ENCODE measurements at regions not wholly inside any gene's neighbourhood (a gene's known extent, or its start where the extent isn't known, plus 50 kb on each side); places are given as distances from the start of the nearest gene placed in this dataset.
A peak's percentile ranks its signal among the peaks of the same experiment; 100 is the strongest.
"Not testable (repeated sequence)": the region's sequence is repeated elsewhere in the genome, so short reads cannot be mapped to it uniquely, and the experiment has no call there.

- H3K9ac ChIP-seq; H3K36me3 ChIP-seq; H3K4me2 ChIP-seq; H3K27ac ChIP-seq; H4K20me1 ChIP-seq (ENCODE audit: low read depth); H3K9me3 ChIP-seq (ENCODE audit: low read depth); H3K36me3 Mint-ChIP-seq; H3K27me3 Mint-ChIP-seq (ENCODE audit: insufficient read depth, low read depth); H3K27me3 ChIP-seq; DNase-seq (ENCODE audit: low spot score); H3K4me3 ChIP-seq; H3K27ac Mint-ChIP-seq; H3K4me1 ChIP-seq; H2AFZ ChIP-seq (replicated peaks); H3K79me2 ChIP-seq (ENCODE audit: low read depth); H3K4me1 Mint-ChIP-seq; H3K9me3 Mint-ChIP-seq; H3K4me3 Mint-ChIP-seq; H3F3A ChIP-seq (ENCODE audit: low read depth): not testable (repeated sequence)
These were observed 109.0 kb upstream of the DEFB108B start for GRCh38 chr11:71723991-71724390.

- H4K20me1 ChIP-seq (ENCODE audit: low read depth); H3K4me3 ChIP-seq; H3K4me2 ChIP-seq; H3K27ac ChIP-seq; H3K79me2 ChIP-seq (ENCODE audit: low read depth); H3K4me1 Mint-ChIP-seq; H3K9me3 Mint-ChIP-seq; H3K27ac Mint-ChIP-seq; H3K4me1 ChIP-seq; H3K4me3 Mint-ChIP-seq; H3K27me3 ChIP-seq; H3K27me3 Mint-ChIP-seq (ENCODE audit: insufficient read depth, low read depth); H3K36me3 Mint-ChIP-seq; H3K36me3 ChIP-seq; H2AFZ ChIP-seq (replicated peaks); H3K9ac ChIP-seq; H3K9me3 ChIP-seq (ENCODE audit: low read depth); DNase-seq (ENCODE audit: low spot score); H3F3A ChIP-seq (ENCODE audit: low read depth): not testable (repeated sequence)
These were observed 102.3 kb upstream of the DEFB108B start for GRCh38 chr11:71730748-71731147.

- not testable (repeated sequence) for H3K27me3 Mint-ChIP-seq (ENCODE audit: insufficient read depth, low read depth); H3K4me3 Mint-ChIP-seq; H3K4me3 ChIP-seq; H3K4me2 ChIP-seq; H4K20me1 ChIP-seq (ENCODE audit: low read depth); H3K4me1 ChIP-seq; H3F3A ChIP-seq (ENCODE audit: low read depth); H3K4me1 Mint-ChIP-seq; H3K9me3 ChIP-seq (ENCODE audit: low read depth); H3K36me3 ChIP-seq; H3K79me2 ChIP-seq (ENCODE audit: low read depth); H3K27ac ChIP-seq; H2AFZ ChIP-seq (replicated peaks); H3K27me3 ChIP-seq; H3K9me3 Mint-ChIP-seq; H3K27ac Mint-ChIP-seq; H3K9ac ChIP-seq; H3K36me3 Mint-ChIP-seq
- TF ChIP-seq, protein P1, sequence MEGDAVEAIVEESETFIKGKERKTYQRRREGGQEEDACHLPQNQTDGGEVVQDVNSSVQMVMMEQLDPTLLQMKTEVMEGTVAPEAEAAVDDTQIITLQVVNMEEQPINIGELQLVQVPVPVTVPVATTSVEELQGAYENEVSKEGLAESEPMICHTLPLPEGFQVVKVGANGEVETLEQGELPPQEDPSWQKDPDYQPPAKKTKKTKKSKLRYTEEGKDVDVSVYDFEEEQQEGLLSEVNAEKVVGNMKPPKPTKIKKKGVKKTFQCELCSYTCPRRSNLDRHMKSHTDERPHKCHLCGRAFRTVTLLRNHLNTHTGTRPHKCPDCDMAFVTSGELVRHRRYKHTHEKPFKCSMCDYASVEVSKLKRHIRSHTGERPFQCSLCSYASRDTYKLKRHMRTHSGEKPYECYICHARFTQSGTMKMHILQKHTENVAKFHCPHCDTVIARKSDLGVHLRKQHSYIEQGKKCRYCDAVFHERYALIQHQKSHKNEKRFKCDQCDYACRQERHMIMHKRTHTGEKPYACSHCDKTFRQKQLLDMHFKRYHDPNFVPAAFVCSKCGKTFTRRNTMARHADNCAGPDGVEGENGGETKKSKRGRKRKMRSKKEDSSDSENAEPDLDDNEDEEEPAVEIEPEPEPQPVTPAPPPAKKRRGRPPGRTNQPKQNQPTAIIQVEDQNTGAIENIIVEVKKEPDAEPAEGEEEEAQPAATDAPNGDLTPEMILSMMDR (IDR thresholded peaks at IDR 0.05): peak; percentile 45
- DNase-seq (ENCODE audit: low spot score): peak; percentile 11
These were observed 98.6 kb upstream of the DEFB108B start for GRCh38 chr11:71734368-71734767.

- H3K4me1 Mint-ChIP-seq; H2AFZ ChIP-seq (replicated peaks); H3K9me3 ChIP-seq (ENCODE audit: low read depth); H3K9ac ChIP-seq; H3K4me3 ChIP-seq; H3K4me1 ChIP-seq; H3K79me2 ChIP-seq (ENCODE audit: low read depth); H3K27ac Mint-ChIP-seq; H4K20me1 ChIP-seq (ENCODE audit: low read depth); H3K27me3 ChIP-seq; H3K27me3 Mint-ChIP-seq (ENCODE audit: insufficient read depth, low read depth); H3K36me3 ChIP-seq; H3K27ac ChIP-seq; H3K4me2 ChIP-seq; H3F3A ChIP-seq (ENCODE audit: low read depth); H3K4me3 Mint-ChIP-seq; DNase-seq (ENCODE audit: low spot score); H3K36me3 Mint-ChIP-seq: not testable (repeated sequence)
- H3K9me3 Mint-ChIP-seq: peaks cover 13% of the 10 kb centered on the region
These were observed 94.7 kb upstream of the DEFB108B start for GRCh38 chr11:71738317-71738716.

GRCh38 chr11:71743385-71743784, 89.6 kb upstream of the DEFB108B start:
- not testable (repeated sequence) for H3K4me2 ChIP-seq; H3K27ac Mint-ChIP-seq; H4K20me1 ChIP-seq (ENCODE audit: low read depth); H3K4me3 ChIP-seq; H3K36me3 Mint-ChIP-seq; H3K36me3 ChIP-seq; H3K79me2 ChIP-seq (ENCODE audit: low read depth); H3K27me3 Mint-ChIP-seq (ENCODE audit: insufficient read depth, low read depth); H3K27ac ChIP-seq; H3F3A ChIP-seq (ENCODE audit: low read depth); H3K4me1 ChIP-seq; DNase-seq (ENCODE audit: low spot score); H2AFZ ChIP-seq (replicated peaks); H3K9me3 ChIP-seq (ENCODE audit: low read depth); H3K27me3 ChIP-seq; H3K4me1 Mint-ChIP-seq; H3K4me3 Mint-ChIP-seq; H3K9ac ChIP-seq
- H3K9me3 Mint-ChIP-seq: peaks cover 11% of the 10 kb centered on the region

- H3K27me3 Mint-ChIP-seq (ENCODE audit: insufficient read depth, low read depth); H3K4me3 Mint-ChIP-seq; H3K36me3 ChIP-seq; H2AFZ ChIP-seq (replicated peaks); H3K79me2 ChIP-seq (ENCODE audit: low read depth); DNase-seq (ENCODE audit: low spot score); H3K36me3 Mint-ChIP-seq; H4K20me1 ChIP-seq (ENCODE audit: low read depth); H3F3A ChIP-seq (ENCODE audit: low read depth); H3K4me1 ChIP-seq; H3K4me2 ChIP-seq; H3K4me3 ChIP-seq; H3K9me3 Mint-ChIP-seq; H3K9me3 ChIP-seq (ENCODE audit: low read depth); H3K9ac ChIP-seq; H3K27ac ChIP-seq; H3K27ac Mint-ChIP-seq; H3K27me3 ChIP-seq: not testable (repeated sequence)
- peaks cover 24% of the 10 kb centered on the region for H3K4me1 Mint-ChIP-seq
These were observed 87.3 kb upstream of the DEFB108B start for GRCh38 chr11:71745656-71746055.
